ENCODE measurements at regions not wholly inside any gene's neighbourhood (a gene's known extent, or its start where the extent isn't known, plus 50 kb on each side); places are given as distances from the start of the nearest gene placed in this dataset.
"Not testable (repeated sequence)": the region's sequence is repeated elsewhere in the genome, so short reads cannot be mapped to it uniquely, and the experiment has no call there.

DNA sequence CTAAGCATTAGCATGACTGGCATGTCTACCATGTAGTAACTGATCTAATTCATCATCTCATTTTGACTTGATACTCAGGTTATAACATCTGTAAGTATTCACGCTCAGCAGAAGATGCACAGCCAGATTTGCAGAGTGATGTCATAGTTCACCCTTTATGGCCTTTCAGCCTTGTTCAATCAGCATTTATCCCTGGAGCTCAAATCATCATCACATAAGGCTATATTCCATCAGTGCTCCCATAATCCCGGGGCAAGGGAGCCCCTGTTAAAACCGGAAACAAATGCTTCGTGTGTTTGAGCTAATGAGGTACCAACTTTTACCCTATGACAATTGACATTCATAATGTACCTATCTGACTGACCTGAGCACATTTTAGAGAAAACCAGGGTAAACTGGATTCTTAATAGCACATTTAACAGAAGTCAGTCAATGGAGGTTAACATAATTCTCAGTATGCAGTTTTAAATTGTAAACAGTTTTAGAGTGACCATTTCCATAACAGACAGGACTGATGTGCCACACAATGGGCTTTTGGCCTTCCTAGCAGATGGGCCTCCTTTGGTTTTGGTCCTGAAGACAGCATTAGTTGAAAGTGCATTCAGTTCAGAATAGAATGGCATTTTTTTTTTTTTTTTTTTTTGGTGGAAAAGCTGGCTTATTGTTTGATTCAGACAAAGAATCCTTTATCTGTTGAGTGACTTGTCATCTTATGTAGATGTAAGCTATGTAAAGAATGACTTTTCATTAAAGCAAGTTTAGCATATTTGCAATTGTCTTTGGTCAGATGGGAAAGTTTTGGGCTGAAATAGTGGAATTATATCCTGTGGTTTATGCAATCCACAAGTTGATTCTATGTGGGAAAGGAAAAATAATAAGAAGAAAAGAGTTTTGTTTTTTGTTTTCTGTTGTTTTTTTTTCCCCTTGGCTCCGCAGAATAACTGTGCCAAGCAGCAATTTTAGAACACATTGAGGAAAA, 866.0 kb upstream of the ACVR2A start:
- TF ChIP-seq, protein P1, sequence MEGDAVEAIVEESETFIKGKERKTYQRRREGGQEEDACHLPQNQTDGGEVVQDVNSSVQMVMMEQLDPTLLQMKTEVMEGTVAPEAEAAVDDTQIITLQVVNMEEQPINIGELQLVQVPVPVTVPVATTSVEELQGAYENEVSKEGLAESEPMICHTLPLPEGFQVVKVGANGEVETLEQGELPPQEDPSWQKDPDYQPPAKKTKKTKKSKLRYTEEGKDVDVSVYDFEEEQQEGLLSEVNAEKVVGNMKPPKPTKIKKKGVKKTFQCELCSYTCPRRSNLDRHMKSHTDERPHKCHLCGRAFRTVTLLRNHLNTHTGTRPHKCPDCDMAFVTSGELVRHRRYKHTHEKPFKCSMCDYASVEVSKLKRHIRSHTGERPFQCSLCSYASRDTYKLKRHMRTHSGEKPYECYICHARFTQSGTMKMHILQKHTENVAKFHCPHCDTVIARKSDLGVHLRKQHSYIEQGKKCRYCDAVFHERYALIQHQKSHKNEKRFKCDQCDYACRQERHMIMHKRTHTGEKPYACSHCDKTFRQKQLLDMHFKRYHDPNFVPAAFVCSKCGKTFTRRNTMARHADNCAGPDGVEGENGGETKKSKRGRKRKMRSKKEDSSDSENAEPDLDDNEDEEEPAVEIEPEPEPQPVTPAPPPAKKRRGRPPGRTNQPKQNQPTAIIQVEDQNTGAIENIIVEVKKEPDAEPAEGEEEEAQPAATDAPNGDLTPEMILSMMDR (IDR thresholded peaks at IDR 0.05; ENCODE audit: control insufficient read depth, insufficient read depth, low read depth, low read length, missing control alignments): no peak
- no peak for DNase-seq (ENCODE audit: low read depth)
- H3K4me3 ChIP-seq (ENCODE audit: control insufficient read depth, low read depth, low read length): no peak overlapping the region

DNA sequence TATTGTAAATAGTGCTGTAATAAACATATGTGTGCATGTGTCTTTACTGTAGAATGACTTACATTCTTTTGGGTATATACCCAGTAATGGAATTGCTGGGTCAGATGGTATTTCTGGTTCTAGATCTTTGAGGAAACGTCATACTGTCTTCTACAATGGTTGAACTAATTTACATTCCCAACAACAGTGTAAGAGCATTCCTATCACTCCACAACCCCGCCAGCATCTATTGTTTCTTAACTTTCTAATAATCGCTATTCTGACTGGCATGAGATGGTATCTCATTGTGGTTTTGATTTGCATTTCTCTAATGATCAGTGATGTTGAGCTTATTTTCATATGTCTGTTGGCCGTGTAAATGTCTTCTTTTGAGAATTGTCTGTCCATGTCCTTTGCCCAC, 873.8 kb upstream of the ACVR2A start:
- not testable (repeated sequence) for DNase-seq (ENCODE audit: low read depth); H3K4me3 ChIP-seq (ENCODE audit: control insufficient read depth, low read depth, low read length)

DNA sequence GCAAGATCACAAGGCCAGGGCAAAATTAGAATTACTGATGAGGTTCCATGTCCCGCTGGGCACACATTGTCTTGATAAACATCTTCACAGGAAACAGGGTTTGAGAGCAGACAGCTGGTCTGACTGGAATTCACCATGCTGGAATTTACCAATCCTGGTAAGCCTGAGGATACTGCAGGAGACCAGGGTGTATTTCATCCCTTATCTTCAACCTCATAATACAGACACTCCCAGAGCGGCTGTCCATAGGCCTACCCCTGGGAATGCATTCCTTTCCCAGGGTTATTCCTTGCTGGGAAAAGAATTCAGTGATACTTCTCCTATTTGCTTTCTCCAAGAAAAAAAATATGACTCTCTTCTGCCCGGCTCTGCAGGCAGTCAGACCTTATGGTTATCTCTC, 875.1 kb upstream of the ACVR2A start:
- not testable (repeated sequence) for DNase-seq (ENCODE audit: low read depth); H3K4me3 ChIP-seq (ENCODE audit: control insufficient read depth, low read depth, low read length)

DNA sequence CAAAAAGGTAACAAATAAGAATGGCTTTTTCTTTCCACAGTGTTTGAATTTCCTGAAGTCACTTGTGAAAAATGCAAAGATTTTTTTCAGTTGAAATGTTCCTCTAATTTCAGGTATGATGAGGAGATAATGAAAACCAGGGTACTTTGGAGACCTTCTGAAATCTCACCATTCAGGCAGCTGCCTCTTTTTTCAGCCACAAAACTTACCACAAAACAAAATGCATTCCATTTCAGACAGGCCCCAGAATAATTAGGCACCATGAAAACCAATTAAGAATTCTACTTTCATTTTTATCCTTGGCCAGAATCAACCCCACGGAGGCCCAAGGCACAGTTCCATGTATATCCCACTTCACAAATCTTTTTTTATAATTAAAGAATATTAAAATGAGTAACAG, 880.3 kb upstream of the ACVR2A start:
- TF ChIP-seq, protein P1 (IDR thresholded peaks at IDR 0.05; ENCODE audit: control insufficient read depth, insufficient read depth, low read depth, low read length, missing control alignments): no peak
- DNase-seq (ENCODE audit: low read depth): no peak
- no peak overlapping the region for H3K4me3 ChIP-seq (ENCODE audit: control insufficient read depth, low read depth, low read length)

DNA sequence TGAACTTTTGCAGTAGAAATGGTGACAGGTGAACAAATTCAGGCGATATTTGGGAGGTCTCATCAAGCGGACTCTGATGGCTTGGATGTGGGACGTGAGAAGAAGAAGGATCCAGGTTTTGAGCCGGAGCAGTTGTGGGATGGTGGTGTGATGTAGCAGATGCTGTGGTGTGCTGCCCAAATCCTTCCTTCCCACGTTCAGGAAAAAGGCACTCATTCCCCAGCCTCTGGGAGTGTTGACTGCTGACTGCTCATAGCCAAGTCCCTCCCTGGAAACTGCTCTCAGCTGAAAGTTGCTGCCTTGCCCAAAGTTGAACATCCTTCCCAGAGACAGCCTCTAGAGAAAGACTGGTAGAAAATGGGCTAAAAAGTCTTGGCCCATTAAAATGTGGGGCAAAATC, 890.3 kb upstream of the ACVR2A start:
- no peak overlapping the region for H3K4me3 ChIP-seq (ENCODE audit: control insufficient read depth, low read depth, low read length)
- TF ChIP-seq, protein P1 (IDR thresholded peaks at IDR 0.05; ENCODE audit: control insufficient read depth, insufficient read depth, low read depth, low read length, missing control alignments): no peak
- DNase-seq (ENCODE audit: low read depth): no peak

DNA sequence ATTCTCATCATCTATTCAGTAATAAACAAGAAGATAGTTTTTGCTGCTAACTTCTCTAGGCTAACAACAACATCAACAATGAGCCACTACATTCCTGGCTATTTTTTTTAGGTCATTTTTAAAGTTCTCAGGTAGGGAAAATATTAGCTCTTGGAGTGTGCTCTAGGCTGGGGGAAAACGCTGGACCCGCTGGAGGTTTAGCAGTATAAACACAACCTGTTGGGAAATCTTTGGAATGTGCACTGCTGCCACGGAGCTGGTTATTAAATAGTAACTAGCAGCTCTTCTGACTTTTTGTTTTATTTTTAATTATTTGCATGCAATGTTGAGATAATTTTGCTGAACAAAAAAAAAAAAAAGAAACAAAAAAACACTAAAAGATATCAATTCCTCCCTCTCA, 892.1 kb upstream of the ACVR2A start:
- no peak overlapping the region for H3K4me3 ChIP-seq (ENCODE audit: control insufficient read depth, low read depth, low read length)
- DNase-seq (ENCODE audit: low read depth): no peak
- TF ChIP-seq, protein P1 (IDR thresholded peaks at IDR 0.05; ENCODE audit: control insufficient read depth, insufficient read depth, low read depth, low read length, missing control alignments): no peak

DNA sequence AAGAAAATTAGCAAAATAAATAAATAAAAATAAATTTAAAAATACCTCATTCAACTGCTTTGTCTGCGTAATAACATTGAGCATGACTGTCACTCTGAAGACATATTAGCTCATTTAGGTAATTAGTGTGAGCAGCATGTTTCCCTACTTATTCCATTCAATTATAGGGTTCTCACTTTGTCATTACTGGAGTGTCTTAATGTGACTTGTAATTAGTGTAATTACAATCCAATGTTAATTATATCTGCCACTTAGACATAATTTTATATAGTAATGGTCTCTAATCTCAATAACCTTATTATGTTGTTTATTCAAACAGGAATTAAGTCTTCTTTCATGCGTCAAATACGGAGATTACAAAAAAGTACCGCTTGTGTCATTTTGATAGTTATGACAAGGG, 893.9 kb upstream of the ACVR2A start:
- DNase-seq (ENCODE audit: low read depth): no peak
- TF ChIP-seq, protein P1 (IDR thresholded peaks at IDR 0.05; ENCODE audit: control insufficient read depth, insufficient read depth, low read depth, low read length, missing control alignments): no peak
- H3K4me3 ChIP-seq (ENCODE audit: control insufficient read depth, low read depth, low read length): no peak overlapping the region
